ENCODE measurements at regions not wholly inside any gene's neighbourhood (a gene's known extent, or its start where the extent isn't known, plus 50 kb on each side); places are given as distances from the start of the nearest gene placed in this dataset.

GRCh38 chr3:104735691-104736090 lies 631.0 kb upstream of the ALCAM start:
- no peak for DNase-seq (ENCODE audit: low read depth in 2 of 2)

GRCh38 chr3:104738271-104738670 lies 628.4 kb upstream of the ALCAM start:
- no peak for DNase-seq (ENCODE audit: low read depth in 2 of 2)

DNA sequence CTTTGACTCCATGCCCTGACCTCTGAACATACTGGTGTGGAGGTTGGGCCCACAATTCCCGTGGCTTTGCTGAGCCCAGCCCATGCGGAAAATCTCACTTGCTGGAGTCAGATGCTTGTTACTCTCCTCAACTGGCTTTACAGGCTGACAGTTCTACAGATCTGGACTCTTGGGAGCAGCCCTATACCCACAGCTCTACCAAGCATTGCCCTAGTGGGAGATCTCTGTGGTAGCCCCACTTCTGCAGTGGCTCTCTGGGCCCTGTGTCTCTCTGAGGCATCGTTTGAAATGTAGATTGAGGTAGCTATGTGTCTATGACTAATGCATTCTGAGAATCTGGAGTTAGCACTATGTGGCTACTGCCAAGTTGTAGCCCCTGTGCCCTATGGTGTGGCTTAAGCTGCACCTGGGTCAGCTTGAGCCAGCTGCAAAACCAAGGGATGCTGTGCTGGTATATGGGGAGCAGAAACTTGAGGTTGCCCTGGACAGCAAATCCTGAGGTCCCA lies 625.8 kb upstream of the ALCAM start:
- DNase-seq (ENCODE audit: low read depth in 2 of 2) = no peak

GRCh38 chr3:104742044-104742443 lies 624.7 kb upstream of the ALCAM start:
- DNase-seq (ENCODE audit: low read depth in 2 of 2) = no peak

DNA sequence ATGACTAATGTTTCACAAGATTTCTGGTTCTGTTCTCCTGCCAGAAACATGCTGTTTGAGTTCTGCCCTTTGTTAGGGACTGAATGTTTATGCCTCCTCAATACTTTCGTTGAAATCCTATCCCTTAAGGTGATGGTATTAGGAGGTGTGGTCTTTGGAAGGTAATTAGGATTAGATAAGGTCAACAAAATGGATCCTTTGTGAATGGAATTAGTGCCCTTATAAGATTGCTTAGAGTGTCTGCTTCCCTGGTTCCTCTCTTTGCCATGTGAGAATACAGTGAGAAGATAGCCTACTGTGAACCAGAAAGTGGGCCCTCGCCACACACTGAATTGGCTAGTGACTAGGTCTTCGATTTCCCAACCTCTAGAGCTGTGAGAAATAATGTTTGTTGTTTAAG lies 621.4 kb upstream of the ALCAM start:
- no peak for DNase-seq (ENCODE audit: low read depth in 2 of 2)

GRCh38 chr3:104746056-104746455 lies 620.7 kb upstream of the ALCAM start:
- no peak for DNase-seq (ENCODE audit: low read depth in 2 of 2)

GRCh38 chr3:104750581-104750980 lies 616.1 kb upstream of the ALCAM start:
- peak; percentile 20 to 21 for DNase-seq (ENCODE audit: low read depth in 2 of 2)

DNA sequence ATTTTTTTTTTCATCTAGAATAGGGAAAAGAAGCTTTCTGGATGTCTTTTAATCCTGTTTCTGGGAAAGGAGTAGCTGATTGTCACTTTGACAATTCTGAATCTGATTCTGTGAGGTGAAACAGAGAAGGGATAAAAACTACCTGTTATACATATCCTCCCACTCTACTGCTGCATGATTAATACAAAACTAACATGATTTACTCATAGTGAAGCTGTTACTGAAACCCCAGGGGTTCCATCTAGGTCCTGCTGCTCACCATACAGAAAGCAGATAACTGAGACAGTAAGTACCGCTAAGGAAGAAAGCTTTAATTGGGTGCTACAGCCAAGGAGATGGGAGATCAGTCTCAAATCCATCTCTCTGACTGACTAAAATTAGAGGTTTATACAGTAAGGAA lies 610.9 kb upstream of the ALCAM start:
- DNase-seq (ENCODE audit: low read depth in 2 of 2) = no peak

- DNase-seq (ENCODE audit: low read depth in 2 of 2) = peak; percentile 66 to 68
These were observed 603.7 kb upstream of the ALCAM start for GRCh38 chr3:104763007-104763406.

DNA sequence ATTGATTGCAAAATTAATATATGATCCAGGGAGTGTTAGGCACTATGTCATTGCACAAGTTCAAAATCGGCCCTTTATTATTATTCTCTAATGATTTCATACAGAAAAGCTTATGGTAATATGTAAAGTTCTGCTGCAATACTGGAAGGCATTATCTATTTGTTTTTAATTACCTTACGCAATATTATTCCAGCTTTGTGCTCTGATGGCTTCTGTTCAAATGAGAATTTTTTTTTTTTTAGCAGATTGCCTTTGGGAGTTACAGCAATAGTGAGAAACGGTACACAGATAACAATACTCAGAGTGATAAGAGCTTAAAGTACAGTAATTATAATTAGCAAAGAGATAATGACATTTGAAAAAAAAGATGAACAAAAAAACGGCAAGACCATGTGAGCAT lies 602.2 kb upstream of the ALCAM start:
- DNase-seq (ENCODE audit: low read depth in 2 of 2) = no peak

DNA sequence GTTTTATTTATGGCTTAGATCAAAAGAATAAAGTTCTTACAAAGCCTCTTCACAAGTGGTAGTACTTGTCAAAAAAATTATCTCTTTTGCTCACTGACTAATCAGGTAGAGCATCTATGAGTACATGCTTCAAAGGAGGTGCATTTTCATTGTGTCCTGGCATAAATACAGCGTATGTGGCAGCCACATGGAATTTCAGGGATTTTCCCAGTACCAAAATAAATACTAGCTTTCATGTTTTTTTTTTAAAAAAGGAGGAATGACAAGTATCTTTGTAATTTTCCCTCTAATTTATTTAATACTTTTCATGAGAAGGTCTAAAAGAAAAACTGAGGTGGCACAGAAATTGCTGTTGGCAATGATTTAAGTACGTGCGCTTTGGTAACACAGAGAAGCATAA lies 597.8 kb upstream of the ALCAM start:
- DNase-seq (ENCODE audit: low read depth in 2 of 2) = no peak

DNA sequence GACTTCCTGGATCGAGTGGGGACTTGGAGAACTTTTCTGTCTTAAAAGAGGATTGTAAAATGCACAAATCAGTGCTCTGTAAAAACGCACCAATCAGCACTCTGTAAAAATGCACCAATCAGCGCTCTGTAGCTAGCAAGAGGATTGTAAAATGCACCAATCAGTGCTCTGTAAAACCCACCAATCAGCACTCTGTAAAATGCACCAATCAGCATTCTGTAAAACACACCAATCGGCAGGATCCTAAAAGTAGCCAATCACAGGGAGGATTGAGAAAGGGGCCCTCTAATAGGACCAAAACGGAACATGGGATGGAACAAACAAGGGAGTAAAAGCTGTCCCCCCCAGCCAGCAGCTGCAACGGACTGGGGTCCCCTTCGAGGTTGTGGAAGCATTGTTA lies 587.4 kb upstream of the ALCAM start:
- DNase-seq (ENCODE audit: low read depth in 2 of 2) = no peak

DNA sequence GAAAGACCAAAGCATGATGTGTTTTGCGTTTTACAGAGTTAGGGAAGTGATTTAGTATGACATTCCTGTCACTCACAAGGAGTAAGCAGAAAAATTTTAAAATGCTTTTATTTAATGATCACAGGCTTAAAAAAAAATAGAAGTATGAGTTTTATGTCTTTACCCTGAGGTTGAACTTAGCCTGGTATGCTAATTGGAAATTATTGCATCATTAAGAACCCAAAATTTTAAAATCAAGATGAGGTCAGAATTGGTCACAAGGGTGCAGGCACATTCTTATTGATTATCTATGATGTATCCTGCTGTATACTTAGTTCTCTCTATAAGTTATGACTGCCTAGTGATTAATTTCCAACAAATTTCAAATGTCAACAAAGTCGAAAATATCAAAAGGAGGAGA lies 585.6 kb upstream of the ALCAM start:
- DNase-seq (ENCODE audit: low read depth in 2 of 2) = no peak

DNA sequence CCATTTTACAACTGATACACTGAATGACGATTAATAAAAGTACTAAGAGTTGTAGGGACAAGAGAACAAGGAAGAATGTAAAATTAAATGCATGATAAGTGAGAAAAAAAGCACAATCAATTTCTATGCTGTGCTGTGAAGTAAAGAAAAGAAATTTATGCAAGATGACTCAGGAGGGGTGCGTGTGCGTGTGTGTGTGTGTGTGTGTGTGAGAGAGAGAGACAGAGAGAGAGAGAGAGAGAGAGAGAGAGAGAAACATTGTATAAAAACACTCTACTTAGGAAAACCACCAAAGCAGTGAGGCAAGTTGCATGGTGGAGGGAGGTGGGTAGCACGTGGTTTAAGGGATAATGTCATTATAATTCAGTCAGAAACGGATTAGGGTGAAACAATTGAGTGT lies 580.8 kb upstream of the ALCAM start:
- no peak for DNase-seq (ENCODE audit: low read depth in 2 of 2)

DNA sequence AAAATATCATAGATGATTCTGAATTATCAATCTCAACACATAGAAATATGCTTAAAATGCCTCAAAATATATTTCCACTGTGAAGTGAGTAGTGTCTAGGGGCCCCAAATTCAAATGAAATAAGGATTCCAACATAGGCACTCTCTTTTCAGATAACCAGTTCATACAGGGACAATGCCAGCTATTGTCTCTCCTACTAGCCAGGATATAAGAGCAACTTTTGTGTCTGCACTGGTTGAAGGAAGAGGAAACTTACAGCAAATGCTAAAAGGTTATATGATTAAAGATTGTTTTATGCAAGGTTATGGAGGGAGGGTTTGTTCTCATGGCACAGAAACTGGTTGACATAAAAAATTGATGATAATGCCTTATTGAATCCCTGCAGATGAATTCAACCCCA lies 579.4 kb upstream of the ALCAM start:
- DNase-seq (ENCODE audit: low read depth in 2 of 2) = no peak

- no peak for DNase-seq (ENCODE audit: low read depth in 2 of 2)
These were observed 577.9 kb upstream of the ALCAM start for GRCh38 chr3:104788807-104789206.

DNA sequence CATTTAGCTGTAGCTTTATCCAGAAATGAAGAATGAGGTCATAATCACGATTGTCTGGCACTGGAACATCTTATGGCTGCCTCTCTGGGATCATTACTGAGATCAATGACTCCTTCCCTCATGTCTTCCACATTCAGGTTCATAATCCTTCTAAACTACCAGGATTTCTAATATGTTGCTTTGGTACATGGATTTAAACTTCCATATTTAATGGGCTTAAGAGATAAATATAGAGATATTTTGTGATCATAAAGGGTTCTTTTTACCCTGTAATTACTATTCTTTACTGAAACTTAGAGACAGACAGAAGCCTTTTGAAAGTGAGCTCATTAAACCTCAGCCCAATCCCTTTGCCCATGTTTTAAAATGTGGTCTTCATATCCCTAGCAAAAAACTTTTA lies 575.4 kb upstream of the ALCAM start:
- no peak for DNase-seq (ENCODE audit: low read depth in 2 of 2)

DNA sequence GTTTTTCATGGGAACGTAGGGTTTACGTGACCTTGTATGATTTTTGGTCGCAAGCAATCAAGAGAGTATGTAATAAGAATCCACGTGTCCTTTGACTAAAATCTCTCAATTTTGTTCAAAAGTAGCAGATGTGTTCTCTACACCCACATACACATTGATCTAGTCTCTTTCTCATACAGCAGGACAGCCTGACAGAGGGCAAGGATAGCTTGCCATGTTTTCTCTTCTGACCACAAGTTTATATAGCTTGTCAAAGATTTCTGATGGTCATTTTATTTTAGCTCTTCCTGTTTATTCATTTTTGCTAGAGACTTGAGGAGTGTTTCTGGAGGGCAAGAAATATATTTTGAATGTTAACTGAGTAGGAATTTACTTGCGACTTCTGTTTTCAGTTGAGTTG lies 570.2 kb upstream of the ALCAM start:
- no peak for DNase-seq (ENCODE audit: low read depth in 2 of 2)

GRCh38 chr3:104805042-104805441 lies 561.7 kb upstream of the ALCAM start:
- no peak for DNase-seq (ENCODE audit: low read depth in 2 of 2)

DNA sequence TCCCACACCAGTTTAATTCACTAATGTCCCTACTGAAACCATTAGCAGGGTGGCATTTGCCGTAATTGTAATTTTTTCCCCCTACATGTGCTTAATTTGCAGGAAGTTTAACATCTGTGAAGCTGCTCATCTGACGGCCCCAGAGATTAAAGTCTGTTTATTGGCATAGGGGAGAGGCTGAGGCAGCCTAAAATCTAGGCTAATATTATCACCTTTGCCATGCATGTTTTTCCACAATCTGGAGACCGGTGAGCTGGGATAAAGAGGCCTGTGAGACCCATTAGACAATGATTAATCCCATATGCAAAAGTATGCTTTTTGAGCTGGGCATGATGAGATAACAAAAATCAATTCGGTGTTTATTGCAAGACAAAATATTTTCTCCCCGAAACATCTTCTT lies 561.2 kb upstream of the ALCAM start:
- DNase-seq (ENCODE audit: low read depth in 2 of 2) = no peak

GRCh38 chr3:104810896-104811295 lies 555.8 kb upstream of the ALCAM start:
- no peak for DNase-seq (ENCODE audit: low read depth in 2 of 2)

- no peak for DNase-seq (ENCODE audit: low read depth in 2 of 2)
These were observed 550.7 kb upstream of the ALCAM start for GRCh38 chr3:104816008-104816407.

- DNase-seq (ENCODE audit: low read depth in 2 of 2) = no peak
These were observed 550.0 kb upstream of the ALCAM start for GRCh38 chr3:104816716-104817115.

DNA sequence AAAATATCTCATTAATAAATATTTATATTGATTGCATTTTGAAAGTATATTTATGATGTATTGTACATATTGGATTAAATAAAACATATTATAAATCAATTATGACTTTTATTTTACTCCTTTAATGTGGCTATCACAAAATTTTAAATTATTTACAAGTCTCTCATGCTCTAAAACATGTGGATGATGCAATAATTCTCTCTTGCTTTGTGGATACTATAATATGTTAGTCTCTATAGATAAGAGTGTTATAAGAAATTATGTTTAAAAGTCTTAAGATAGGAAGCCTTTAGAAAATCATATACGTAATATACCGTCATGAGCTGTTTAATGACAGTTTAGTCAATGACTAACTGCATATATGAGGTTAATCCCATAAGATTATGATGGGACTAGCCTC lies 547.4 kb upstream of the ALCAM start:
- no peak for DNase-seq (ENCODE audit: low read depth in 2 of 2)

DNA sequence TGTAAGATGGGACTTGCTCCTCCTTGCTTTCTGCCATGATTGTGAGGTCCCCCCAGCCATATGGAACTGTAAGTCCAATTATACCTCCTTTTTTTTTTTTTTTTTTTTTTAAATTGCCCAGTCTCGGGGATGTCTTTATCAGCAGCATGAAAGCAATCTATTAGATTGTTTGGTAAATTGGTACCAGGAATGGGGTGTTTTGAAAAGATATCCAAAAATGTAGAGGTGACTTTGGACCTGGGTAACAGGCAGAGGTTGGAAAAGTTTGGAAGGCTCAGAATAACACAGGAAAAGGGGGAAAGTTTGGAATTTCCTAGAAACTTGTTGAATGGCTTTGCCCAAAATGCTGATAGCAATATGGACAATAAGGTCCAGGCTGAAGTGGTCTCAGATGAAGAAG lies 545.8 kb upstream of the ALCAM start:
- no peak for DNase-seq (ENCODE audit: low read depth in 2 of 2)

All from fibroblast of skin of left biceps (primary cell).